HCT116 (cell line): ENCODE measurements at regions not wholly inside any gene's neighbourhood (a gene's known extent, or its start where the extent isn't known, plus 50 kb on each side); places are given as distances from the start of the nearest gene placed in this dataset.

ENCODE experiments used
- ATAC-seq: fragments of 200-7000 bp; cut with Tn5 transposase; 2 replicates; pipeline ENCODE4 v1.9.1; 2020; ENCODE audit warnings: mild to moderate bottlenecking, moderate library complexity
- BruUV-seq: library from RNA; stranded (reverse); fragments of 400-500 nt; replicated peaks from 2 replicates; lab custom pipeline; 2021; lab: Mats Ljungman, UMichigan
- CTCF ChIA-PET: fragments of 300-600 bp; sonication (Branson Sonifier 250); formaldehyde crosslinking; loops from one replicate; lab custom pipeline; 2021; ENCODE audit warnings: antibody characterized with exemption; lab: Charles Lee
- POLR2A ChIA-PET: fragments of 300-600, 350-600 bp; sonication (Branson Sonifier 250); formaldehyde crosslinking; loops from one replicate; lab custom pipeline; 2021; ENCODE audit warnings: antibody characterized with exemption; lab: Charles Lee
- RAD21 ChIA-PET, 2 experiments: fragments of 300-600 bp; sonication (Branson Sonifier 250); formaldehyde crosslinking; loops; one replicate each; lab custom pipeline; 2023; ENCODE audit warnings: low total read pairs in 2 of 2; ENCODE audit not compliant: uncharacterized antibody in 2 of 2, unreplicated experiment in 2 of 2, low non-redundant PET in 1 of 2; lab: Charles Lee
- DNase-seq: peaks from one replicate; pipeline ENCODE4 v3.0.0-alpha.2; 2010; ENCODE audit warnings: low read depth, low spot score
- H2AFZ ChIP-seq: fragments of 200-600 bp; shearing (Covaris generic), sonication (generic); 2 replicates; pipeline ENCODE4 v1.6.1; 2017; ENCODE audit warnings: low read depth, mixed run types, mixed read lengths, antibody characterized with exemption, low read length; ENCODE audit not compliant: poor library complexity, severe bottlenecking
- H3K27ac ChIP-seq: 2 replicates; pipeline ENCODE4 v1.5.1; 2012; ENCODE audit warnings: low read depth, low read length
- H3K27me3 ChIP-seq: fragments of 200-600 bp; sonication (generic); 2 replicates; pipeline ENCODE4 v1.6.1; 2016; ENCODE audit warnings: mixed run types, low read length, mixed read lengths; ENCODE audit not compliant: insufficient read depth
- H3K36me3 ChIP-seq, 2 experiments: fragments of 200-500 bp in 1 of 2; fragments of 200-600 bp in 1 of 2; sonication (Bioruptor generic) in 1 of 2; sonication (generic) in 1 of 2; 2 replicates each; pipeline versions ENCODE4 v1.5.1 to v1.6.1; 2014 to 2016; ENCODE audit warnings: low read length in 2 of 2, inconsistent platforms in 1 of 2, mixed read lengths in 1 of 2, mixed run types in 1 of 2; ENCODE audit not compliant: insufficient read depth in 2 of 2, control insufficient read depth in 1 of 2
- H3K4me1 ChIP-seq, 2 experiments: fragments of 200-600 bp in 1 of 2; sonication (generic) in 1 of 2; 2 replicates each; pipeline versions ENCODE4 v1.5.1 to v1.6.1; 2012 to 2017; ENCODE audit warnings: low read length in 2 of 2, inconsistent platforms in 1 of 2, mild to moderate bottlenecking in 1 of 2, mixed read lengths in 1 of 2, mixed run types in 1 of 2, moderate library complexity in 1 of 2; ENCODE audit not compliant: insufficient read depth in 2 of 2, control insufficient read depth in 1 of 2
- H3K4me2 ChIP-seq: fragments of 200-600 bp; sonication (generic); 2 replicates; pipeline ENCODE4 v1.6.1; 2017; ENCODE audit warnings: mixed run types, low read length, mixed read lengths
- H3K4me3 ChIP-seq, 2 experiments: fragments of 200-600 bp in 1 of 2; sonication (generic) in 1 of 2; replicated peaks in 1 of 2; 2 replicates each; pipeline ENCODE4 v1.5.1; 2011 to 2016; ENCODE audit warnings: low read length in 2 of 2, control low read depth in 1 of 2, low read depth in 1 of 2, mild to moderate bottlenecking in 1 of 2, mixed read lengths in 1 of 2, mixed run types in 1 of 2
- H3K79me2 ChIP-seq: fragments of 200-600 bp; sonication (generic); 2 replicates; pipeline ENCODE4 v1.6.1; 2017; ENCODE audit warnings: mild to moderate bottlenecking, mixed run types, low read length, moderate library complexity, mixed read lengths; ENCODE audit not compliant: insufficient read depth
- H3K9ac ChIP-seq: fragments of 200-600 bp; sonication (generic); 2 replicates; pipeline ENCODE4 v1.6.1; 2016; ENCODE audit warnings: low read length, mixed read lengths
- H3K9me2 ChIP-seq: fragments of 200-600 bp; sonication (generic), shearing (Covaris generic); 2 replicates; pipeline ENCODE4 v1.6.1; 2017; ENCODE audit warnings: mixed run types, mild to moderate bottlenecking, moderate library complexity; ENCODE audit not compliant: insufficient read depth
- H3K9me3 ChIP-seq, 2 experiments: fragments of 200-500 bp in 1 of 2; fragments of 200-600 bp in 1 of 2; sonication (Bioruptor generic) in 1 of 2; sonication (generic) in 1 of 2; 2 replicates each; pipeline ENCODE4 v1.6.1; 2014 to 2017; ENCODE audit warnings: low read length in 2 of 2, mixed read lengths in 2 of 2, inconsistent platforms in 1 of 2, low read depth in 1 of 2, mild to moderate bottlenecking in 1 of 2, mixed run types in 1 of 2, moderate library complexity in 1 of 2; ENCODE audit not compliant: control insufficient read depth in 1 of 2, insufficient read depth in 1 of 2
- H4K20me1 ChIP-seq: fragments of 200-600 bp; sonication (generic), shearing (Covaris generic); 2 replicates; pipeline ENCODE4 v1.6.1; 2017; ENCODE audit warnings: mixed run types, mild to moderate bottlenecking, moderate library complexity; ENCODE audit not compliant: insufficient read depth
- CEBPB ChIP-seq: IDR thresholded peaks from 2 replicates; pipeline ENCODE4 v1.6.1; 2012; ENCODE audit warnings: low read depth
- ELF1 ChIP-seq: IDR thresholded peaks from 2 replicates; pipeline ENCODE4 v1.6.1; 2012; ENCODE audit warnings: low read depth, borderline replicate concordance
- EZH2phosphoT487 ChIP-seq: fragments of 200-600 bp; IDR thresholded peaks from 2 replicates; pipeline ENCODE4 v1.6.1; 2018; ENCODE audit warnings: antibody characterized with exemption, borderline replicate concordance
- FOSL1 ChIP-seq: IDR thresholded peaks from 2 replicates; pipeline ENCODE4 v1.6.1; 2012; ENCODE audit warnings: low read depth
- POLR2A ChIP-seq: IDR thresholded peaks from 2 replicates; pipeline ENCODE4 v1.7.0; 2011; ENCODE audit warnings: borderline replicate concordance; ENCODE audit not compliant: insufficient read depth, insufficient read length; ENCODE audit errors: extremely low read depth
- POLR2AphosphoS5 ChIP-seq: IDR thresholded peaks from 2 replicates; pipeline ENCODE4 v1.6.1; 2011; ENCODE audit warnings: mild to moderate bottlenecking, low read depth, low read length, moderate library complexity
- TCF7L2 ChIP-seq: IDR thresholded peaks from 2 replicates; pipeline ENCODE4 v1.7.0; 2011; ENCODE audit warnings: borderline replicate concordance, inconsistent platforms; ENCODE audit not compliant: insufficient read depth, insufficient read length; ENCODE audit errors: extremely low read depth
- YY1 ChIP-seq: IDR thresholded peaks from 2 replicates; pipeline ENCODE4 v1.6.1; 2011; ENCODE audit warnings: low read length, low read depth, moderate library complexity, mild to moderate bottlenecking; ENCODE audit not compliant: insufficient replicate concordance; ENCODE audit errors: extremely low read depth
- intact Hi-C: fragments of 100-400 bp; cut with micrococcal nuclease; formaldehyde crosslinking; loops from 2 replicates; pipeline ENCODE4 v1.10.0; 2022
- TF ChIP-seq, protein P1 (sequence below): IDR thresholded peaks from 2 replicates; pipeline ENCODE4 v1.6.1; 2012; ENCODE audit warnings: low read depth
- TF ChIP-seq, protein P2 (sequence below): IDR thresholded peaks from 2 replicates; pipeline ENCODE4 v1.6.1; 2011; ENCODE audit warnings: mild to moderate bottlenecking, low read length, moderate library complexity; ENCODE audit not compliant: insufficient replicate concordance; ENCODE audit errors: extremely low read depth
- TF ChIP-seq, protein P3 (sequence below): IDR thresholded peaks from 2 replicates; pipeline ENCODE4 v1.6.1; 2012

DNA sequence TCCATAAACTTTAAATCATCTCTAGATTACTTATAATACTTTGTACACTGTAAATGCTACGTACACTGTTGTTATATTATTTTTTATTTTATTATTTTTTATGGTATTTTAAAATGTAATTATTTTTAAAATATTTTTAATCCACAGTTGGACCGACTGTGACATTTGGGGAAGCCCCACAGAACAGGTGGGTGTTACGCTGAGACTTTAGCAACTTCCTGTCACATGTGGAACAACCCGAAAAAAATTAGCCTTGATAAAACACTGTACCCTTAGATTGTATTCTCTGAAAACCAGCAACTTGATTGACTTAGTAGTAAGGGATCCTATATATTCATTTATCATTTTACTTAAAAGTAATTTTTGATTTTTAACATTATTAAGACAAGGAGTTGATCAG, 1755.7 kb upstream of the SEL1L start:
- RAD21 ChIA-PET: no interaction called here
- ATAC-seq (no peak), DNase-seq (no peak)
- H3K27me3 ChIP-seq: no peaks in the 10 kb centered on the region
- H3K9ac ChIP-seq: no peak overlapping the region
- POLR2A ChIA-PET: no interaction called here
- BruUV-seq: no TSS peak
- no peaks in the 10 kb centered on the region for H3K79me2 ChIP-seq
- intact Hi-C loops: no loop called here
- H3K27ac ChIP-seq: no peak overlapping the region
- H3K36me3 ChIP-seq: no peaks in the 10 kb centered on the region
- no peak overlapping the region for H3K4me2 ChIP-seq
- H4K20me1 ChIP-seq: no peaks in the 10 kb centered on the region
- H3K9me2 ChIP-seq: no peaks in the 10 kb centered on the region
- H3K4me1 ChIP-seq: no peaks in the 10 kb centered on the region
- H3K9me3 ChIP-seq: peaks cover 5 to 7% of the 10 kb centered on the region in 2 experiments; a peak in 2 of 4 replicates
- H2AFZ ChIP-seq: no peak overlapping the region
- no peak for TF ChIP-seq POLR2A
- TF ChIP-seq, protein P1, sequence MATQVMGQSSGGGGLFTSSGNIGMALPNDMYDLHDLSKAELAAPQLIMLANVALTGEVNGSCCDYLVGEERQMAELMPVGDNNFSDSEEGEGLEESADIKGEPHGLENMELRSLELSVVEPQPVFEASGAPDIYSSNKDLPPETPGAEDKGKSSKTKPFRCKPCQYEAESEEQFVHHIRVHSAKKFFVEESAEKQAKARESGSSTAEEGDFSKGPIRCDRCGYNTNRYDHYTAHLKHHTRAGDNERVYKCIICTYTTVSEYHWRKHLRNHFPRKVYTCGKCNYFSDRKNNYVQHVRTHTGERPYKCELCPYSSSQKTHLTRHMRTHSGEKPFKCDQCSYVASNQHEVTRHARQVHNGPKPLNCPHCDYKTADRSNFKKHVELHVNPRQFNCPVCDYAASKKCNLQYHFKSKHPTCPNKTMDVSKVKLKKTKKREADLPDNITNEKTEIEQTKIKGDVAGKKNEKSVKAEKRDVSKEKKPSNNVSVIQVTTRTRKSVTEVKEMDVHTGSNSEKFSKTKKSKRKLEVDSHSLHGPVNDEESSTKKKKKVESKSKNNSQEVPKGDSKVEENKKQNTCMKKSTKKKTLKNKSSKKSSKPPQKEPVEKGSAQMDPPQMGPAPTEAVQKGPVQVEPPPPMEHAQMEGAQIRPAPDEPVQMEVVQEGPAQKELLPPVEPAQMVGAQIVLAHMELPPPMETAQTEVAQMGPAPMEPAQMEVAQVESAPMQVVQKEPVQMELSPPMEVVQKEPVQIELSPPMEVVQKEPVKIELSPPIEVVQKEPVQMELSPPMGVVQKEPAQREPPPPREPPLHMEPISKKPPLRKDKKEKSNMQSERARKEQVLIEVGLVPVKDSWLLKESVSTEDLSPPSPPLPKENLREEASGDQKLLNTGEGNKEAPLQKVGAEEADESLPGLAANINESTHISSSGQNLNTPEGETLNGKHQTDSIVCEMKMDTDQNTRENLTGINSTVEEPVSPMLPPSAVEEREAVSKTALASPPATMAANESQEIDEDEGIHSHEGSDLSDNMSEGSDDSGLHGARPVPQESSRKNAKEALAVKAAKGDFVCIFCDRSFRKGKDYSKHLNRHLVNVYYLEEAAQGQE: no peak
- TF ChIP-seq EZH2phosphoT487: no peak
- TF ChIP-seq YY1: no peak
- TF ChIP-seq, protein P2, sequence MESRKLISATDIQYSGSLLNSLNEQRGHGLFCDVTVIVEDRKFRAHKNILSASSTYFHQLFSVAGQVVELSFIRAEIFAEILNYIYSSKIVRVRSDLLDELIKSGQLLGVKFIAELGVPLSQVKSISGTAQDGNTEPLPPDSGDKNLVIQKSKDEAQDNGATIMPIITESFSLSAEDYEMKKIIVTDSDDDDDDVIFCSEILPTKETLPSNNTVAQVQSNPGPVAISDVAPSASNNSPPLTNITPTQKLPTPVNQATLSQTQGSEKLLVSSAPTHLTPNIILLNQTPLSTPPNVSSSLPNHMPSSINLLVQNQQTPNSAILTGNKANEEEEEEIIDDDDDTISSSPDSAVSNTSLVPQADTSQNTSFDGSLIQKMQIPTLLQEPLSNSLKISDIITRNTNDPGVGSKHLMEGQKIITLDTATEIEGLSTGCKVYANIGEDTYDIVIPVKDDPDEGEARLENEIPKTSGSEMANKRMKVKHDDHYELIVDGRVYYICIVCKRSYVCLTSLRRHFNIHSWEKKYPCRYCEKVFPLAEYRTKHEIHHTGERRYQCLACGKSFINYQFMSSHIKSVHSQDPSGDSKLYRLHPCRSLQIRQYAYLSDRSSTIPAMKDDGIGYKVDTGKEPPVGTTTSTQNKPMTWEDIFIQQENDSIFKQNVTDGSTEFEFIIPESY: no peak
- TF ChIP-seq FOSL1: no peak
- TF ChIP-seq TCF7L2: no peak
- no peak for TF ChIP-seq ELF1
- TF ChIP-seq POLR2AphosphoS5: no peak
- TF ChIP-seq CEBPB: no peak
- TF ChIP-seq, protein P3, sequence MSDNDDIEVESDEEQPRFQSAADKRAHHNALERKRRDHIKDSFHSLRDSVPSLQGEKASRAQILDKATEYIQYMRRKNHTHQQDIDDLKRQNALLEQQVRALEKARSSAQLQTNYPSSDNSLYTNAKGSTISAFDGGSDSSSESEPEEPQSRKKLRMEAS: no peak
- H3K4me3 ChIP-seq: no peak overlapping the region
- CTCF ChIA-PET: no interaction called here
